ENCODE measurements at regions not wholly inside any gene's neighbourhood (a gene's known extent, or its start where the extent isn't known, plus 50 kb on each side); places are given as distances from the start of the nearest gene placed in this dataset.
"Not testable (repeated sequence)": the region's sequence is repeated elsewhere in the genome, so short reads cannot be mapped to it uniquely, and the experiment has no call there.

DNA sequence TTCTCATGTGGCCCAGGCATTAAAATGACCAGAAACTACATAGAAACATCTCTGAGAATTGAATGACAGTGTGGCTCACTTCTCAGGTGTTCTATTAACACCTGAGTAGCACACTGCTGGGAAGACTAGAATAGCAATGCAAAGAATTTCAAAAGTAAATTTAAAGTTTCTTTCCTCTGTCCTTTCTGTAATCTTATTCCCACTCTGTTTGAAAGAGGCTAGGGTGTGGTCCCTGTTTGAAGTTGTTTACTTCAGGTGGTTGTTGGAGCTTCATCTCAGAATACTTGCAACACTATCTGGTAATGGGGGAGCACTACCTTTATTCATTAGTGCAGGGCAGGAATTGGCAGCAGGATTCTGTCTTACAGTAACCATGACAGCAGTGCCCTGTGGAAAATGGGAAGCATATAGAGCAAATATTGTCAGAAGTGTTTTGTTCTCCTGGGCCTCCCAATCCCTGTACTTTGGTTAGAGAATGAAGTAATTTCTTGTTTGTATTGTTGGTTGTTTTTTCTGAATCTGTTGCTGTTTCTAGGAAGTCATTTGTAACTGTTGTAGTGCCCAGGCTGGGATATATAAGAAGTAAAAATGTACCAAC lies 1210.2 kb upstream of the ATXN8OS start:
- Histone ChIP-seq H3K4me3 (replicated peaks; ENCODE audit: insufficient read depth, low read length) (no peak overlapping the region), H3K27ac (replicated peaks) (no peak overlapping the region), H3K27me3 (ENCODE audit: insufficient read depth, poor library complexity, severe bottlenecking) (no peaks in the 10 kb centered on the region)
- no peak for DNase-seq (ENCODE audit: low read depth in 1 of 2, low spot score in 1 of 2)
- TF ChIP-seq CTCF (IDR thresholded peaks at IDR 0.05; ENCODE audit: insufficient read depth, low read length): no peak
- no peak for TF ChIP-seq GABPA (IDR thresholded peaks at IDR 0.05; ENCODE audit: low read depth)
- no peak for TF ChIP-seq SPI1 (IDR thresholded peaks at IDR 0.05; ENCODE audit: borderline replicate concordance, low read depth)
- no peak for TF ChIP-seq POLR2AphosphoS5 (IDR thresholded peaks at IDR 0.05; ENCODE audit: low read depth)
- TF ChIP-seq, protein P1, sequence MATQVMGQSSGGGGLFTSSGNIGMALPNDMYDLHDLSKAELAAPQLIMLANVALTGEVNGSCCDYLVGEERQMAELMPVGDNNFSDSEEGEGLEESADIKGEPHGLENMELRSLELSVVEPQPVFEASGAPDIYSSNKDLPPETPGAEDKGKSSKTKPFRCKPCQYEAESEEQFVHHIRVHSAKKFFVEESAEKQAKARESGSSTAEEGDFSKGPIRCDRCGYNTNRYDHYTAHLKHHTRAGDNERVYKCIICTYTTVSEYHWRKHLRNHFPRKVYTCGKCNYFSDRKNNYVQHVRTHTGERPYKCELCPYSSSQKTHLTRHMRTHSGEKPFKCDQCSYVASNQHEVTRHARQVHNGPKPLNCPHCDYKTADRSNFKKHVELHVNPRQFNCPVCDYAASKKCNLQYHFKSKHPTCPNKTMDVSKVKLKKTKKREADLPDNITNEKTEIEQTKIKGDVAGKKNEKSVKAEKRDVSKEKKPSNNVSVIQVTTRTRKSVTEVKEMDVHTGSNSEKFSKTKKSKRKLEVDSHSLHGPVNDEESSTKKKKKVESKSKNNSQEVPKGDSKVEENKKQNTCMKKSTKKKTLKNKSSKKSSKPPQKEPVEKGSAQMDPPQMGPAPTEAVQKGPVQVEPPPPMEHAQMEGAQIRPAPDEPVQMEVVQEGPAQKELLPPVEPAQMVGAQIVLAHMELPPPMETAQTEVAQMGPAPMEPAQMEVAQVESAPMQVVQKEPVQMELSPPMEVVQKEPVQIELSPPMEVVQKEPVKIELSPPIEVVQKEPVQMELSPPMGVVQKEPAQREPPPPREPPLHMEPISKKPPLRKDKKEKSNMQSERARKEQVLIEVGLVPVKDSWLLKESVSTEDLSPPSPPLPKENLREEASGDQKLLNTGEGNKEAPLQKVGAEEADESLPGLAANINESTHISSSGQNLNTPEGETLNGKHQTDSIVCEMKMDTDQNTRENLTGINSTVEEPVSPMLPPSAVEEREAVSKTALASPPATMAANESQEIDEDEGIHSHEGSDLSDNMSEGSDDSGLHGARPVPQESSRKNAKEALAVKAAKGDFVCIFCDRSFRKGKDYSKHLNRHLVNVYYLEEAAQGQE (IDR thresholded peaks at IDR 0.05; ENCODE audit: insufficient replicate concordance, low read depth): no peak

DNA sequence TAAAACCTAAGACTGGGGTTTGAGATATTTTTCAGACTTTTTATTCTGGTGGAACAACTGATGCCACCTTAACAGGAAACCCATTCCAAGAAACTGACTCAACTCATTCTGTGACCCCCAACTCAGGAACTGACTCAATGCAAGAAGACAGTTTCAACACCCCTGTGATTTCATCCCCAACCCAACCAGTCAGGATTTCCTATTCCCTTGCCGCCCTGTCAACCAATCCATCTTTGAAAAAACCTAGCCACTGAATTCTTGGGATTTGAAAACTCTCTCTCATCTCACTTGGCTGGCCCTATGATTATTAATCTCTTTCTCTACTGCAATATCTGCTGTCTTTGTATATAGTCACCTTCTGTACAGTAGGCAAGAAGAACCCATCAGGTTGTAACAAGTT lies 1211.9 kb upstream of the ATXN8OS start:
- H3K27me3 ChIP-seq (ENCODE audit: insufficient read depth, poor library complexity, severe bottlenecking): no peaks in the 10 kb centered on the region
- DNase-seq (ENCODE audit: low read depth in 1 of 2, low spot score in 1 of 2): no peak

GRCh38 chr13:68893721-68894120 lies 1213.9 kb upstream of the ATXN8OS start:
- not testable (repeated sequence) for DNase-seq (ENCODE audit: low read depth in 1 of 2, low spot score in 1 of 2); H3K27ac ChIP-seq (replicated peaks); H3K27me3 ChIP-seq (ENCODE audit: insufficient read depth, poor library complexity, severe bottlenecking); H3K4me3 ChIP-seq (replicated peaks; ENCODE audit: insufficient read depth, low read length)

More for the DNA sequence above, 1211.9 kb upstream of the ATXN8OS start:
- TF ChIP-seq, protein P1 (IDR thresholded peaks at IDR 0.05; ENCODE audit: insufficient replicate concordance, low read depth): no peak
- no peak for TF ChIP-seq GABPA (IDR thresholded peaks at IDR 0.05; ENCODE audit: low read depth)
- TF ChIP-seq CTCF (IDR thresholded peaks at IDR 0.05; ENCODE audit: insufficient read depth, low read length): no peak
- TF ChIP-seq POLR2AphosphoS5 (IDR thresholded peaks at IDR 0.05; ENCODE audit: low read depth): no peak
- TF ChIP-seq SPI1 (IDR thresholded peaks at IDR 0.05; ENCODE audit: borderline replicate concordance, low read depth): no peak
- Histone ChIP-seq H3K27ac (replicated peaks) (no peak overlapping the region), H3K4me3 (replicated peaks; ENCODE audit: insufficient read depth, low read length) (no peak overlapping the region)

DNA sequence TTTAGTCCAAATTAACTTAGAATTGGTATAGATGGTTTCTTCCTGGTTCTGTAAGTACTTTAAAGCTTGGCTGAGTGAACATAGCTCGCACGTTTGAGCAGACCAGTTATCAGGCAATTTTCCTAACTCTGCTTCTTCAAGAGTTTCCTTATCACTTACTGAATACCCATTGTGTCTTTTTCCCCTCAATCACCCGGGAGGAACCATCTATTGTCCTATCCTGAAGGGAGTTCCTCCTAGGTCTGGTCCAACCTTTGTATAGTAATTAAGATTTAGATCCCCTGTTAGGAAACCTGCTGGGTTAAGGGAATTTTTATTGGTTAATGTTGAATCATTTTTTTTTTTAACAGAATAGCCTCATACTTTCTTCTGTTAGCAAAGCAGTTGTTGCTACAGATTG lies 1215.0 kb upstream of the ATXN8OS start:
- not testable (repeated sequence) for H3K27ac ChIP-seq (replicated peaks); DNase-seq (ENCODE audit: low read depth in 1 of 2, low spot score in 1 of 2); H3K4me3 ChIP-seq (replicated peaks; ENCODE audit: insufficient read depth, low read length); H3K27me3 ChIP-seq (ENCODE audit: insufficient read depth, poor library complexity, severe bottlenecking)

DNA sequence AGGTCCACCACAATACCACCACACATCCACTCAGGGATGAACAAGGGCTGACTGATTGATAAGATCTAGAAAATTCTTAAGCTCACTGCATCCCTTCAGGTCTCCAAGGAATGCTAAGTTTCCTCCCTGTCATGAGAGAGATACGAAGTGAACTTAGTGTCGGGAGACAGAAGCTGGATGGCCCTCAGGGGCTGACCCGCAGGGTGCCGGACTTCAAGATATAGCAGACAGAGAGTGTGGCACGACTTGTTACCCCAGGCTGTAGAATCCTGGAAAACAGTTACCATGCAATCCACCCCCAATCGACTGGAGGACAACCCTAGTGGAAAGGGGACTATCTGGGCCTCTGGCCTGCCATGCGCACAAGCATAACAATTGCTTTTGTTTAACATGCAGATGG lies 1217.5 kb upstream of the ATXN8OS start:
- not testable (repeated sequence) for H3K4me3 ChIP-seq (replicated peaks; ENCODE audit: insufficient read depth, low read length); H3K27me3 ChIP-seq (ENCODE audit: insufficient read depth, poor library complexity, severe bottlenecking); DNase-seq (ENCODE audit: low read depth in 1 of 2, low spot score in 1 of 2); H3K27ac ChIP-seq (replicated peaks)

Measured in HL-60 (cell line).